ENCODE measurements at regions not wholly inside any gene's neighbourhood (a gene's known extent, or its start where the extent isn't known, plus 50 kb on each side); places are given as distances from the start of the nearest gene placed in this dataset.

DNA sequence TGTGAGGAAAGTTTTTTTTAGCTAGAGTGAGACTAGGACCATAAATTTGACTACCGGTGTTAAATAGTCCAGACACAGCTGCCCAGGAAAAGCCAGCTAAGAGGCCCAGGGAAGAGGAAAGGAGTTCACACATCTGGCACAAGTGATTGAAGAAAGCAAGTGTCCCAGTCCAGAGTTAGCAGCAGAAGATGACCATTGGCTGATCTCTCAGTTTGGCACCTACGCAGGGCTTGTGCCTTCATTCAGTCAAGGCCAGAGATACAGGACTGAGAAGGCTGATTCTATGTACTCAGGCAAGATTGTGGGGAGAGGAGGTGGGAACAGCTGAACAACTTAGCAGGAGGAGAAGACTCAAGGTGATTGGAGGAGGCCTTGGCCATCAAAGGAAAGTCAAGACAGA, 575.0 kb upstream of the KLF12 start:
- H3K27me3 ChIP-seq (ENCODE audit: control insufficient read depth in 2 of 2, insufficient read depth in 1 of 2, low read length in 1 of 2) = no peaks in the 10 kb centered on the region
- 87% methylated on average over 2 of the region's 2 CpGs for WGBS
- no peak overlapping the region for H3K27ac ChIP-seq (ENCODE audit: low read depth in 1 of 2, low read length in 1 of 2)
- no peaks in the 10 kb centered on the region for H3K36me3 ChIP-seq (ENCODE audit: control insufficient read depth in 2 of 2, insufficient read depth in 2 of 2, low read length in 1 of 2)
- no peaks in the 10 kb centered on the region for H3K4me1 ChIP-seq (ENCODE audit: control insufficient read depth in 2 of 2, insufficient read depth in 2 of 2, low read length in 2 of 2)
- no peak for DNase-seq (ENCODE audit: low read depth in 6 of 9, low spot score in 9 of 9)
- no peaks in the 10 kb centered on the region for H3K9me3 ChIP-seq (ENCODE audit: control insufficient read depth in 2 of 2, insufficient read depth in 1 of 2, low read length in 1 of 2)
- no peak overlapping the region for H3K4me3 ChIP-seq (ENCODE audit: low read length in 2 of 2)

DNA sequence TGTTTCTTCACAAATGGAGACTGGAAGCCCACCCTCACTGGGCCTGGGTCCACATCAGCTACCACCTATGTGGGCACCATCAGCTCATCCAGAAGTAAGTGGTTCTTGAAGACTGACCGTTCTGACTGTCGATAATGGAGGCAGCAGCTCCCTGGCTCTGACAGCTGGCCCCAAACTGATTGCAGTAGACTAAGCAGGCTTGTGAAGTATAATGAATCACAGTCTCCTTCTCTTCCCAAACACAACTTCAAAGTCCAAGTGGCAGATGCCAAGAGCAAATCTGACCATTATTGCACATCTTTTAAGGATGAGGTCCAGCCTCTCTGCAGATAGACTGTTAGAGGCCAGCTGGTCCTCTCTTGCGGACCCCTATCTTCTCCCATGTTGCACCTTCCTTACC, 574.4 kb upstream of the KLF12 start:
- no peak for DNase-seq (ENCODE audit: low read depth in 6 of 9, low spot score in 9 of 9)
- H3K27ac ChIP-seq (ENCODE audit: low read depth in 1 of 2, low read length in 1 of 2) = no peak overlapping the region
- H3K4me3 ChIP-seq (ENCODE audit: low read length in 2 of 2) = no peak overlapping the region
- no peaks in the 10 kb centered on the region for H3K9me3 ChIP-seq (ENCODE audit: control insufficient read depth in 2 of 2, insufficient read depth in 1 of 2, low read length in 1 of 2)
- 62% methylated on average over 3 of the region's 3 CpGs for WGBS
- H3K27me3 ChIP-seq (ENCODE audit: control insufficient read depth in 2 of 2, insufficient read depth in 1 of 2, low read length in 1 of 2) = no peaks in the 10 kb centered on the region
- no peaks in the 10 kb centered on the region for H3K36me3 ChIP-seq (ENCODE audit: control insufficient read depth in 2 of 2, insufficient read depth in 2 of 2, low read length in 1 of 2)
- H3K4me1 ChIP-seq (ENCODE audit: control insufficient read depth in 2 of 2, insufficient read depth in 2 of 2, low read length in 2 of 2) = no peaks in the 10 kb centered on the region

DNA sequence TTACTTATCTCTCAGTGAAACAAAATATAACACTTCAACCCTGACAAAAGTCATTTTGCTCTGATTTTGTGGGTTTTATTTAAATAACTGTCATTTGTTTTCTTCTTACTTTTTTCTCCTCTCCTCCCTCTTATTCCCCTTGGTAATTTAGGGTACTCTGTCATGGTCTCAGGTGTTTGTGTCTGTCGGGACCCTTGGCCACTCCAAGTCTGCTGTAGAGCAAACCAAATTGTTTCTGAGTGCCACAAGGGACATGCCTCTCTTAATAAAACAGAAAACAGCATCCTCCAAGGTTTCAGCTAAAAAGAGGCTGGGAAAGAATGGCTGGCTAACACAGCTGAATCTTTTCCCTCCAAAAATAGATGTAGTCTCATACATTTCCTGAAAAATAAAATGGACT, 573.1 kb upstream of the KLF12 start:
- H3K4me3 ChIP-seq (ENCODE audit: low read length in 2 of 2) = no peak overlapping the region
- H3K4me1 ChIP-seq (ENCODE audit: control insufficient read depth in 2 of 2, insufficient read depth in 2 of 2, low read length in 2 of 2) = no peaks in the 10 kb centered on the region
- H3K27me3 ChIP-seq (ENCODE audit: control insufficient read depth in 2 of 2, insufficient read depth in 1 of 2, low read length in 1 of 2) = no peaks in the 10 kb centered on the region
- no peaks in the 10 kb centered on the region for H3K36me3 ChIP-seq (ENCODE audit: control insufficient read depth in 2 of 2, insufficient read depth in 2 of 2, low read length in 1 of 2)
- H3K9me3 ChIP-seq (ENCODE audit: control insufficient read depth in 2 of 2, insufficient read depth in 1 of 2, low read length in 1 of 2) = peaks cover 0 to under 1% of the 10 kb centered on the region in 2 donors
- H3K27ac ChIP-seq (ENCODE audit: low read depth in 1 of 2, low read length in 1 of 2) = no peak overlapping the region
- no peak for DNase-seq (ENCODE audit: low read depth in 6 of 9, low spot score in 9 of 9)
- 85% methylated on average over 1 of the region's 1 CpG for WGBS

DNA sequence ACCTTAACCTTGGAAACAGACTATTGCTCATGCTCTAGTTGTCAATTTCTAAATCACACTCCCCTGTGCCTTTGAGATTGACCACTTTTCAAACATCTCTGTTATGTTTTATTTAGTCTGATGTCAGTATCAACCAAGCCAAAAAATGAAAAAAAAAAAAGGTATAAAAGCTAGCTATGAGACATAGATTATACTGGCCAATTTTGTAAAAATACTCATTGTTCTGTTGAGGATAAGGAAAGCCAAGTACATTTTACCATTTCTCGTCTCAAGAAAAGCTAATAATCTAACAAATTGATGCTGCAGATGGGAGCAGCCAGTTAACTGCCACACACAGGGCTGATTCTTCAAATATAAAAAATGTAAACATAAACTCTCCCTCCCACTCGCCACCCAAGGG, 572.6 kb upstream of the KLF12 start:
- H3K9me3 ChIP-seq (ENCODE audit: control insufficient read depth in 2 of 2, insufficient read depth in 1 of 2, low read length in 1 of 2) = peaks cover 0 to 3% of the 10 kb centered on the region in 2 donors
- 92% methylated on average over 2 of the region's 2 CpGs for WGBS
- DNase-seq (ENCODE audit: low read depth in 6 of 9, low spot score in 9 of 9) = no peak
- no peaks in the 10 kb centered on the region for H3K4me1 ChIP-seq (ENCODE audit: control insufficient read depth in 2 of 2, insufficient read depth in 2 of 2, low read length in 2 of 2)
- no peaks in the 10 kb centered on the region for H3K27me3 ChIP-seq (ENCODE audit: control insufficient read depth in 2 of 2, insufficient read depth in 1 of 2, low read length in 1 of 2)
- H3K36me3 ChIP-seq (ENCODE audit: control insufficient read depth in 2 of 2, insufficient read depth in 2 of 2, low read length in 1 of 2) = no peaks in the 10 kb centered on the region
- H3K27ac ChIP-seq (ENCODE audit: low read depth in 1 of 2, low read length in 1 of 2) = no peak overlapping the region
- H3K4me3 ChIP-seq (ENCODE audit: low read length in 2 of 2) = no peak overlapping the region

DNA sequence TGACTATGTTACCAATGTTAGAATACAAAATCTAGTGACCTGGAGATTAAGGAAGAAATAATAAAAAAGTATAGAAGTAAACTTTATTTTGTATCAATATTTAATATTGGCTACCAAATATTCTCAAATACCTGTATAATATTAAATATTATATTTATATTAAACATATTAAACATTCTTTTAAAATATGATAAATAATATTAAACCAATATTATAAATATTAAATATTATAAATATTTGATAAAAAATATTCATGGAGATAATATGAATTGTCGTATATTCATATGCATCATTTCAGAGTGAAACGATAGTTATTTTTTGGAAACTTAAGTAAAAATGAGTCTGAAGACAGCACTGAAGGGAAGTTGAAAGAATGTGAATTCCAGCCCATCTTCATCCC, 571.2 kb upstream of the KLF12 start:
- H3K4me1 ChIP-seq (ENCODE audit: control insufficient read depth in 2 of 2, insufficient read depth in 2 of 2, low read length in 2 of 2) = no peaks in the 10 kb centered on the region
- DNase-seq (ENCODE audit: low read depth in 6 of 9, low spot score in 9 of 9) = no peak
- no peak overlapping the region for H3K27ac ChIP-seq (ENCODE audit: low read depth in 1 of 2, low read length in 1 of 2)
- no peaks in the 10 kb centered on the region for H3K27me3 ChIP-seq (ENCODE audit: control insufficient read depth in 2 of 2, insufficient read depth in 1 of 2, low read length in 1 of 2)
- no peaks in the 10 kb centered on the region for H3K36me3 ChIP-seq (ENCODE audit: control insufficient read depth in 2 of 2, insufficient read depth in 2 of 2, low read length in 1 of 2)
- peaks cover 0 to 3% of the 10 kb centered on the region in 2 donors for H3K9me3 ChIP-seq (ENCODE audit: control insufficient read depth in 2 of 2, insufficient read depth in 1 of 2, low read length in 1 of 2)
- WGBS = 97% methylated on average over 2 of the region's 2 CpGs
- H3K4me3 ChIP-seq (ENCODE audit: low read length in 2 of 2) = no peak overlapping the region

DNA sequence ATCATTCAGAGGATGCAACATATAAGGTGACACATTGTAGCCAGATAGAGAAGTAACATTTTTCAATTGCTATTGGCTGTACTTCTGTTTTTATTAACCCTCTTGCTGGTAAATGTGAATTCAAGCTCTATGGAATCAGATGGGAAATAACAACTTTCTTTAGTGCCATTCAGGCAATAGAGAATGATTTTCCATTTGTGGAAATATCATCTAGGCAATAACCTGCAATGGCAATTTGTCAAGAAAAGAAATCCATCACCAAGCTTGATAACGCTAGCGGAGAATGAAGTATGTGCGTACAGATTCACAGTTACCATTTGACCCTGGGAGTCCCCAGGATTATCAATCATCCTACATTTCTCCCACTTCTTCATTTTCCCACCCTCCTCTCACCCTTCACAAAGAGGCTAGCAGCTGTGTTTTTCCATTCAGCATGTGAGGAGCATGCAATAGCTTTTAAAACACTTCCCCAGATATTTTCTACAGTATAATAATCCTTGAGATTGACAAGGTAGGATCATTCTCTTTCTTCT, 569.7 kb upstream of the KLF12 start:
- H3K27me3 ChIP-seq (ENCODE audit: control insufficient read depth in 2 of 2, insufficient read depth in 1 of 2, low read length in 1 of 2) = no peaks in the 10 kb centered on the region
- WGBS = 94% methylated on average over 3 of the region's 3 CpGs
- DNase-seq (ENCODE audit: low read depth in 6 of 9, low spot score in 9 of 9) = no peak
- no peaks in the 10 kb centered on the region for H3K4me1 ChIP-seq (ENCODE audit: control insufficient read depth in 2 of 2, insufficient read depth in 2 of 2, low read length in 2 of 2)
- peaks cover 0 to 3% of the 10 kb centered on the region in 2 donors for H3K9me3 ChIP-seq (ENCODE audit: control insufficient read depth in 2 of 2, insufficient read depth in 1 of 2, low read length in 1 of 2)
- no peaks in the 10 kb centered on the region for H3K36me3 ChIP-seq (ENCODE audit: control insufficient read depth in 2 of 2, insufficient read depth in 2 of 2, low read length in 1 of 2)
- no peak overlapping the region for H3K4me3 ChIP-seq (ENCODE audit: low read length in 2 of 2)
- H3K27ac ChIP-seq (ENCODE audit: low read depth in 1 of 2, low read length in 1 of 2) = no peak overlapping the region

DNA sequence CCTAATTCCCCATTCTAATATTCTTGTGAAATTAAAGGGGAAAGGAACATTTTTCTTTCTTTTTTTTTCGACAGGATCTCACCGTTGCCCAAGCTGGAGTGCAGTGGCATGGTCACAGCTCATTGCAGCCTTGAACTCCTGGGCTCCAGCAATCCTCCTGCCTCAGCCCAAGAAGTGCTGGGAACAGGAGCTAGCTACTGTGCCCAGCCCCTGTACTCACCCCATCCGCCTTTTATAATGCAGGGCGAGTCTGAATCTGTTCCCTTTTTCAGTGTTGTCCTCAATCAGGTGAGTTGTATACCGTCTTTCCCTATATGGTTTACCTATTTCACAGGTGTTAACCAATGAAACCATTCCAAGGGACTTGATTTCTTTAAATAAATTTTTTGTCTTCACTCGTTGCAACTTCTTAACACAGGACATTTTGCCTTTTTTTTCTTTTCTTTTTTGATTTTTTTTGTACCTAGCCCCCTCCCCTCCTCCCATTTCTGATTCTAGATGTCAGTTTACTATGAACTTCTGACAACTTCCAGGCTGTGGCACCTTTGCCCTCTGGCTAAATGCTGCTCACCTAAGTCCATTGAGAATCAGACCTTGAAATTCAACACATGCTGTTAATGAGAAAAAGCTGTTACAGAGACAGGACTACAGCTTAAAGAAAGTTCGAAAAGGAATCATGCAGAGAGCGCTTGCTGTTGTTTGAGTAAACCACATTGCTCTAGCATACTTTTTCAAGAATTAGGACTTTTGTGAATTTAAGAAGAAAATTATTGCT, 562.1 kb upstream of the KLF12 start:
- no peak overlapping the region for H3K4me3 ChIP-seq (ENCODE audit: low read length in 2 of 2)
- no peaks in the 10 kb centered on the region for H3K36me3 ChIP-seq (ENCODE audit: control insufficient read depth in 2 of 2, insufficient read depth in 2 of 2, low read length in 1 of 2)
- H3K4me1 ChIP-seq (ENCODE audit: control insufficient read depth in 2 of 2, insufficient read depth in 2 of 2, low read length in 2 of 2) = no peaks in the 10 kb centered on the region
- WGBS = 68% methylated on average over 8 of the region's 8 CpGs
- DNase-seq (ENCODE audit: low read depth in 6 of 9, low spot score in 9 of 9) = no peak
- H3K27ac ChIP-seq (ENCODE audit: low read depth in 1 of 2, low read length in 1 of 2) = no peak overlapping the region
- H3K27me3 ChIP-seq (ENCODE audit: control insufficient read depth in 2 of 2, insufficient read depth in 1 of 2, low read length in 1 of 2) = no peaks in the 10 kb centered on the region
- no peaks in the 10 kb centered on the region for H3K9me3 ChIP-seq (ENCODE audit: control insufficient read depth in 2 of 2, insufficient read depth in 1 of 2, low read length in 1 of 2)

DNA sequence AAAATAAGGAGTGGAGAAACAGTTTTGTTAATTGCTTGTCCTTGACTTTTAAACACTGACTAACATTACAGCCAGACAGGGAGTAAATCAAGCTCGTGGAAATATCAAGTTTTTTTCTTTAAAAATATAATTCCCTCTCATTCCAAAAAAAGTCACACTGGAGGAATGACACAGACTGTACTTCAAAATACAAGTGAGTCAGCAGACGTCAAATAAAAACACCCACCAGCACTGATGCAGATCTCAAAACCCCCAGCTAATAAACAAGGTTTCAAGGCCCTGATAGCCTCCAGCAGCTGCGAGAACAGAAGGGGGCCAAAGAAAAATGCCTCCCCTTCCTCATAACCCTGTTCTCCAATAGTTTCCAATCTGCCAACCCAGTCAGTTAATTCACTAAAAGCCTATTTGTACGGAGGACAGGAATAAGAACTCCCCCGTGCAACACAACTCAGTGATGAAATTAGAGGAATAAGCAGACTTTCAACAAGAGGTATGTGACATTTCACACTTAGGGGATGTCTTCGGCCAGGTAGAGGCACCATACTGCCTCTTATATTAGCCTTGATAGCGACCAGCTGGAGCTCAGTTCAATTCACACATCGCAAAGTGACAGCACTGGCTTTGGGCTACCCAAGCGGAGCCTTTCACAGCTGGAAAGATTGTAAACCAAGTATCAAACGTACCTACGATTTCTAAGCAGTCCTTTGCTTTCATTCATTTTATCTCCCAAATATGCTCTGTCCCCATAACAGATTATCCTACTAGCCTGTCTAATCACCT, 561.0 kb upstream of the KLF12 start:
- Histone ChIP-seq H3K4me1 (ENCODE audit: control insufficient read depth in 2 of 2, insufficient read depth in 2 of 2, low read length in 2 of 2) (no peaks in the 10 kb centered on the region), H3K9me3 (ENCODE audit: control insufficient read depth in 2 of 2, insufficient read depth in 1 of 2, low read length in 1 of 2) (no peaks in the 10 kb centered on the region), H3K27me3 (ENCODE audit: control insufficient read depth in 2 of 2, insufficient read depth in 1 of 2, low read length in 1 of 2) (no peaks in the 10 kb centered on the region), H3K36me3 (ENCODE audit: control insufficient read depth in 2 of 2, insufficient read depth in 2 of 2, low read length in 1 of 2) (no peaks in the 10 kb centered on the region), H3K4me3 (ENCODE audit: low read length in 2 of 2) (no peak overlapping the region), H3K27ac (ENCODE audit: low read depth in 1 of 2, low read length in 1 of 2) (no peak overlapping the region)
- no peak for DNase-seq (ENCODE audit: low read depth in 6 of 9, low spot score in 9 of 9)
- 59% methylated on average over 11 of the region's 11 CpGs for WGBS

DNA sequence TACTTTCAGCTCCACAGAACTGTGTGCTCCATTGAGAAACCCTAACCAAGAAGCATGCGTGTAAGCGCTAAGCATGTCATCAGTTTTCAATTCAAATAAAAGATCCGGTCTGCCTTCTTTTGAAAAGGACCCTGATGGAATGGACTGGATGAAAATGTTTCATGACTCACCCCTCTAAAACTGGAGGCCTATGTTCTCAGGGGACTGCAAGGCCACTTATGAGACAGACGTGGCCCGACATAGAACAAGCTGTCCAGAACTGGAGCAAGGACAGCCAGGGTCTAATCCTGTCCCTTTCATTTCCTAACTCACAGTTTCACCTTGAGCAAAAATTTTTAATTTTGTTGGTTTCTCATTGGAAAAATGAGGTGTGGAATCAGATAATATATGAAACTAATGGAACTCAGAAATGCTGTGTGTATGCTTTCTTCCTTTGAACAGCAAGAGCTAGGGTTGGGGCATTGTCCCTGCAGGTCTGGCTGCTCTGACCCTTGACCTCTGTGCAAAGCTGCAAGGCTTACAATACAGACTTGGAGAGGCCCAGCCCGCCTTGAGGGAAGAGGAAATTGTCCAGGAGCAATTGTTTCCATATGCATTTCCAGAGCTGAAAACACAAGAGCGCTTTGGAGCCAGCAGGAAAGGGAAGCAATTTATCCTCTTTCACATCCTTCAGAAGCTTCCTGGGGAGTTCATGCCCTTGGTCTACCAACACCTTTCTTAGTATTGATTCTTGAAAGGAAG, 553.4 kb upstream of the KLF12 start:
- Histone ChIP-seq H3K4me3 (ENCODE audit: low read length in 2 of 2) (no peak overlapping the region), H3K9me3 (ENCODE audit: control insufficient read depth in 2 of 2, insufficient read depth in 1 of 2, low read length in 1 of 2) (no peaks in the 10 kb centered on the region), H3K4me1 (ENCODE audit: control insufficient read depth in 2 of 2, insufficient read depth in 2 of 2, low read length in 2 of 2) (no peaks in the 10 kb centered on the region), H3K27me3 (ENCODE audit: control insufficient read depth in 2 of 2, insufficient read depth in 1 of 2, low read length in 1 of 2) (no peaks in the 10 kb centered on the region), H3K27ac (ENCODE audit: low read depth in 1 of 2, low read length in 1 of 2) (no peak overlapping the region), H3K36me3 (ENCODE audit: control insufficient read depth in 2 of 2, insufficient read depth in 2 of 2, low read length in 1 of 2) (no peaks in the 10 kb centered on the region)
- no peak for DNase-seq (ENCODE audit: low read depth in 6 of 9, low spot score in 9 of 9)
- WGBS = 83% methylated on average over 7 of the region's 7 CpGs

All from thymus (tissue), 11 donors.